Heart left ventricle (tissue), 16 donors: ENCODE measurements at regions not wholly inside any gene's neighbourhood (a gene's known extent, or its start where the extent isn't known, plus 50 kb on each side); places are given as distances from the start of the nearest gene placed in this dataset.

ENCODE experiments used
- ATAC-seq, 4 donors: fragments of 200-7000 bp; cut with Tn5 transposase; one replicate each; pipeline ENCODE4 v1.9.1; 2020 to 2022; ENCODE audit warnings: moderate library complexity in 4 of 4, mild to moderate bottlenecking in 3 of 4, moderate number of reproducible peaks in 1 of 4
- DNase-seq, 5 donors: peaks; one replicate each; pipeline ENCODE4 v3.0.0-alpha.2; 2020
- H3K27ac ChIP-seq, 12 donors: fragments of 200-600 bp; sonication (generic) in 4 of 12; one replicate each; pipeline versions ENCODE4 v1.5.0 to v1.8.0; 2016 to 2022; ENCODE audit warnings: mild to moderate bottlenecking in 2 of 12
- H3K27me3 ChIP-seq, 9 donors: fragments of 200-600 bp; sonication (generic) in 2 of 9; one replicate each; pipeline versions ENCODE4 v1.5.1 to v1.8.0; 2016 to 2022; ENCODE audit warnings: mild to moderate bottlenecking in 3 of 9
- H3K36me3 ChIP-seq, 9 donors: fragments of 200-600 bp; sonication (generic) in 2 of 9; one replicate each; pipeline versions ENCODE4 v1.5.0 to v1.8.0; 2018 to 2022; ENCODE audit warnings: mild to moderate bottlenecking in 2 of 9
- H3K4me1 ChIP-seq, 12 donors: fragments of 200-600 bp; sonication (generic) in 4 of 12; one replicate each; pipeline versions ENCODE4 v1.5.0 to v1.8.0; 2016 to 2022; ENCODE audit warnings: mild to moderate bottlenecking in 3 of 12
- H3K4me3 ChIP-seq, 12 donors: fragments of 200-600 bp; sonication (generic) in 4 of 12; one replicate each; pipeline versions ENCODE4 v1.5.0 to v1.8.0; 2017 to 2022; ENCODE audit warnings: mild to moderate bottlenecking in 9 of 12, moderate library complexity in 4 of 12
- H3K9me3 ChIP-seq, 12 donors: fragments of 200-600 bp; sonication (generic) in 4 of 12; one replicate each; pipeline versions ENCODE4 v1.5.0 to v1.8.0; 2016 to 2022; ENCODE audit warnings: mild to moderate bottlenecking in 1 of 12
- POLR2A ChIP-seq, 2 donors: fragments of 450-650 bp; IDR thresholded peaks; one replicate each; pipeline ENCODE4 v1.6.1; 2017; ENCODE audit warnings: antibody characterized with exemption in 2 of 2, mild to moderate bottlenecking in 2 of 2, moderate library complexity in 2 of 2
- WGBS, 4 donors: extraction: QIAGEN DNeasy Blood & Tissue Kit in 2 of 4; methylation state at CpG; one replicate each; pipeline versions ENCODE4 v1.1.5 to v1.1.7; 2013 to 2018; 5-methylcytosine and 5-hydroxymethylcytosine counted together
- intact Hi-C, 10 donors: fragments of 100-400 bp; cut with DNase I; formaldehyde crosslinking; loops; one replicate each; pipeline versions ENCODE4 v1.11.1 to v1.14.2; 2022
- TF ChIP-seq, protein P1 (sequence below), 12 donors: fragments of 200-600 bp; sonication (generic) in 4 of 12; IDR thresholded peaks; one replicate each; pipeline versions ENCODE4 v1.5.0 to v1.8.0; 2018 to 2022; ENCODE audit warnings: antibody characterized with exemption in 12 of 12, mild to moderate bottlenecking in 5 of 12
- donor health status: ischemic (EF 13 %, LVEDD 7.1; RV severe dilation, severe dysfunction).
- donor health status: healthy with polysubstance abuse.
- donor health status: DM: no; HTN: yes; CAD: no.
- donor health status: DM: no; HTN: no; CAD: no.
- donor health status: ischemic (EF 25% LVEDD 6.9; RV normal size, moderate dysfunction).
- donor health status: ischemic (EF 25% LVEDD 5.7; RV mildly dilated, moderate dysfunction).
- donor health status: healthy.
- donor health status: DM: yes; HTN: yes; CAD: no.
- donor health status: ischemic (EF 35%, LVEDD 5.7; RV mildly dilated, moderate dysfunction).
- donor health status: nonischemic (EF 11% LVEDD 7.7; RV severe dilation, severe dysfunction).
- donor health status: DM: yes; HTN: yes; CAD: no.
- donor health status: PGD.
- donor health status: ischemic (EF 29% LVEDD 5.4; RV normal size, mild dysfunction).
- donor health status: nonischemic (EF 23%, LVEDD 6.1; RV moderate dilation, normal function).

DNA sequence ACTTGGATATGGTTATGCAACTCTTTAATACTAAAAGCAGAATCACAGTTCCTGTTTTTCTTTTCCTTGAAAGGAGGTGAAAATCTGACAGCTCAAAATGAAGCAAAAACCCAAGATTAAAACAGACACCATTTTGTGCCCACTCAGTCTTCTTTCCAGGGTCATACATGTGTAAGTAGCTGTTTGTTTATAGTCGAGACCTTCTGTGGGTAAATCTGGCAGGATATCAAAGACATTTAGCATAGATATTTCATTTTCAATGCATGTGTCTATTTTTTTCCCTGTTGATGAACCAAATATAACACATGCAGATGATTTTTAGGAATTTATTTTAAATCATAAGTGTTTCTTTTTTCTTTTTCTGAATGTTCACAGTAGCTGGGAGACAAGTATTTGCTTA is 398.8 kb downstream of the FOXG1 start:
- no peaks in the 10 kb centered on the region for H3K36me3 ChIP-seq
- H3K4me1 ChIP-seq, result no peaks in the 10 kb centered on the region
- ATAC-seq (no peak), DNase-seq (no peak)
- H3K27ac ChIP-seq, result no peak overlapping the region
- peaks cover 0 to 5% (median 0%) of the 10 kb centered on the region in 9 donors for H3K27me3 ChIP-seq
- H3K9me3 ChIP-seq, result peaks cover 0 to 5% (median 0%) of the 10 kb centered on the region in 12 donors
- intact Hi-C loops, result no loop called here
- H3K4me3 ChIP-seq, result no peak overlapping the region
- TF ChIP-seq POLR2A (IDR thresholded peaks at IDR 0.05), result no peak
- TF ChIP-seq, protein P1, sequence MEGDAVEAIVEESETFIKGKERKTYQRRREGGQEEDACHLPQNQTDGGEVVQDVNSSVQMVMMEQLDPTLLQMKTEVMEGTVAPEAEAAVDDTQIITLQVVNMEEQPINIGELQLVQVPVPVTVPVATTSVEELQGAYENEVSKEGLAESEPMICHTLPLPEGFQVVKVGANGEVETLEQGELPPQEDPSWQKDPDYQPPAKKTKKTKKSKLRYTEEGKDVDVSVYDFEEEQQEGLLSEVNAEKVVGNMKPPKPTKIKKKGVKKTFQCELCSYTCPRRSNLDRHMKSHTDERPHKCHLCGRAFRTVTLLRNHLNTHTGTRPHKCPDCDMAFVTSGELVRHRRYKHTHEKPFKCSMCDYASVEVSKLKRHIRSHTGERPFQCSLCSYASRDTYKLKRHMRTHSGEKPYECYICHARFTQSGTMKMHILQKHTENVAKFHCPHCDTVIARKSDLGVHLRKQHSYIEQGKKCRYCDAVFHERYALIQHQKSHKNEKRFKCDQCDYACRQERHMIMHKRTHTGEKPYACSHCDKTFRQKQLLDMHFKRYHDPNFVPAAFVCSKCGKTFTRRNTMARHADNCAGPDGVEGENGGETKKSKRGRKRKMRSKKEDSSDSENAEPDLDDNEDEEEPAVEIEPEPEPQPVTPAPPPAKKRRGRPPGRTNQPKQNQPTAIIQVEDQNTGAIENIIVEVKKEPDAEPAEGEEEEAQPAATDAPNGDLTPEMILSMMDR (IDR thresholded peaks at IDR 0.05), result no peak
- 41 to 66% (median 62%) methylated on average over 1 of the region's 1 CpG for WGBS, 4 donors

DNA sequence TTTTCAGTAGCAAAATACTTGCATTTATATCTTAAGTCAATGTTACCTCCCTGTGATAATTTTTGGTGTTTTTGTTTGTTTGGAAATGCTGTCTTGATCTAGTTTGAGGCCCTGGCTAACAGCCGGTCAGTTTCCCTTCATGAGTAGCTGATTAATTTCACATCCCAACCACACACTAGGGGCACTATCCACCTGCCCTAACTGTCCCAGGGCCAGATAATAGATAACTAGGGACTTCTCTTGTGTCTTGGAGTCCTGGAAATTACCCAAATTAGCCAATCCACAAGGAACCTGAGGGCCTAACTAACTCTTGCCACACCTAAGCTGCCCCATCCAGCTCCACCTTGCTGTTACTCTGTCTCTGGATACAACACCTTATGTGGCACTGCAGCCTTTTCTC is 399.9 kb downstream of the FOXG1 start:
- Histone ChIP-seq H3K27ac (no peak overlapping the region), H3K4me1 (no peaks in the 10 kb centered on the region), H3K4me3 (no peak overlapping the region), H3K27me3 (peaks cover 0 to 5% (median 0%) of the 10 kb centered on the region in 9 donors), H3K9me3 (peaks cover 0 to 5% (median 0%) of the 10 kb centered on the region in 12 donors), H3K36me3 (no peaks in the 10 kb centered on the region)
- TF ChIP-seq POLR2A (IDR thresholded peaks at IDR 0.05), result no peak
- TF ChIP-seq, protein P1 (IDR thresholded peaks at IDR 0.05), result no peak
- intact Hi-C loops, result no loop called here
- WGBS, 4 donors, result 43 to 78% (median 63%) methylated on average over 1 of the region's 1 CpG
- no peak for DNase-seq
- ATAC-seq, result no peak

DNA sequence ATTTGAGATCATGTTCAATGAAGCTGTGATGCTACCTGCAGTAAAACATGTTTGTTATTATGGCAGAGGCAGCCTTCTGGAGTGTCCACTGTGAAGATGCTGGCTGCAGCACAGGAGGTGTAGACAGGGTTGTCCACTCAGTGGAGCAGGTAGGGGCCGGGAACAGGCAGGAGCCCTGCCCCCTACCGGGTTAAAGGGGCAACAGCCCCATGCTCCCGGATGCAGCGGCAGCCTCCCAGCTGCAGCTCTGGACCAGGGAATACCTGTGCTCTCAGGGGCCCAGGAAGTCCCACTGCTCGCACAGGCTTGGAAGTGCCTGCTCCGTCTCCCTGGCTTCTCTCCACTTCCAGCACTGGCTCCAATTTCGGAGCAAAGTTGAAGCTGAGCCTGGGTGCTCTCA is 401.6 kb downstream of the FOXG1 start:
- WGBS, 4 donors, result 79 to 84% (median 84%) methylated on average over 4 to 7 of the region's 7 CpGs
- peaks cover 0 to 5% (median 0%) of the 10 kb centered on the region in 9 donors for H3K27me3 ChIP-seq
- H3K9me3 ChIP-seq, result peaks cover 0 to 5% (median 0%) of the 10 kb centered on the region in 12 donors
- ATAC-seq, result no peak
- no peaks in the 10 kb centered on the region for H3K36me3 ChIP-seq
- no peak overlapping the region for H3K27ac ChIP-seq
- H3K4me3 ChIP-seq, result no peak overlapping the region
- no peak for TF ChIP-seq POLR2A (IDR thresholded peaks at IDR 0.05)
- TF ChIP-seq, protein P1 (IDR thresholded peaks at IDR 0.05), result no peak
- DNase-seq, result no peak
- H3K4me1 ChIP-seq, result no peaks in the 10 kb centered on the region
- intact Hi-C loops, result no loop called here

DNA sequence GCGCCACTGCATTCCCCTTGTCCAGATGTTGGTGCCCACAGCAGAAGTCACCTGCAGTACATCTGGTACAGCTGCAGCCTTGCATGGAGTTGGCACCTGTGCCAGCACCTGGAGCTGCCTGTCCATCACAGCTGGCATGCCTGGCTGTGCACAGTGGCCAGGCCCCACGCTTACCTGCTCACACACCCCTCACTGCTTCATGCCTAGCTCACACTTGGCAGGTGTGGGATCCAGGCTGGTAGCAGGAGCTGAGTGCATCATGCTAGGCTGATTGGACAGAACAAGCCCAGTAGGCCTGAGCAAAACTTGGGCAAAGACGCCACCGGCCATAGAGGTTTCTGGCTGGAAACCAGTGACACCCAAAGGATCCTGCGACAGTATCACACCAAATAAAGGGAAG is 402.8 kb downstream of the FOXG1 start:
- intact Hi-C loops, result no loop called here
- WGBS, 4 donors, result 71 to 88% (median 82%) methylated on average over 4 to 5 of the region's 5 CpGs
- H3K27ac ChIP-seq, result no peak overlapping the region
- no peak overlapping the region for H3K4me3 ChIP-seq
- TF ChIP-seq POLR2A (IDR thresholded peaks at IDR 0.05), result no peak
- TF ChIP-seq, protein P1 (IDR thresholded peaks at IDR 0.05), result no peak
- ATAC-seq (no peak), DNase-seq (no peak)
- H3K9me3 ChIP-seq, result peaks cover 0 to 5% (median 0%) of the 10 kb centered on the region in 12 donors
- H3K27me3 ChIP-seq, result peaks cover 0 to 5% (median 0%) of the 10 kb centered on the region in 9 donors
- no peaks in the 10 kb centered on the region for H3K36me3 ChIP-seq
- no peaks in the 10 kb centered on the region for H3K4me1 ChIP-seq
